ENCODE measurements at regions not wholly inside any gene's neighbourhood (a gene's known extent, or its start where the extent isn't known, plus 50 kb on each side); places are given as distances from the start of the nearest gene placed in this dataset.

- no peak for DNase-seq (ENCODE audit: low spot score)
- peaks cover 4% of the 10 kb centered on the region; the same call in 1 of the 3 replicates for H3K4me1 Mint-ChIP-seq
- no peaks in the 10 kb centered on the region for H4K20me1 ChIP-seq (replicated peaks; ENCODE audit: insufficient read depth)
- TF ChIP-seq POLR2AphosphoS5 (IDR thresholded peaks at IDR 0.05; ENCODE audit: low read depth) (no peak), EZH2 (IDR thresholded peaks at IDR 0.05; ENCODE audit: low read depth, unreplicated experiment) (no peak), CREB1 (CRISPR knock-in tag; IDR thresholded peaks at IDR 0.05; ENCODE audit: low read depth) (no peak), EZH2phosphoT487 (IDR thresholded peaks at IDR 0.05; ENCODE audit: unreplicated experiment) (no peak), JUNB (IDR thresholded peaks at IDR 0.05; ENCODE audit: unreplicated experiment) (no peak), STAT1 (IDR thresholded peaks at IDR 0.05; ENCODE audit: unreplicated experiment) (no peak)
- TF ChIP-seq, protein P1, sequence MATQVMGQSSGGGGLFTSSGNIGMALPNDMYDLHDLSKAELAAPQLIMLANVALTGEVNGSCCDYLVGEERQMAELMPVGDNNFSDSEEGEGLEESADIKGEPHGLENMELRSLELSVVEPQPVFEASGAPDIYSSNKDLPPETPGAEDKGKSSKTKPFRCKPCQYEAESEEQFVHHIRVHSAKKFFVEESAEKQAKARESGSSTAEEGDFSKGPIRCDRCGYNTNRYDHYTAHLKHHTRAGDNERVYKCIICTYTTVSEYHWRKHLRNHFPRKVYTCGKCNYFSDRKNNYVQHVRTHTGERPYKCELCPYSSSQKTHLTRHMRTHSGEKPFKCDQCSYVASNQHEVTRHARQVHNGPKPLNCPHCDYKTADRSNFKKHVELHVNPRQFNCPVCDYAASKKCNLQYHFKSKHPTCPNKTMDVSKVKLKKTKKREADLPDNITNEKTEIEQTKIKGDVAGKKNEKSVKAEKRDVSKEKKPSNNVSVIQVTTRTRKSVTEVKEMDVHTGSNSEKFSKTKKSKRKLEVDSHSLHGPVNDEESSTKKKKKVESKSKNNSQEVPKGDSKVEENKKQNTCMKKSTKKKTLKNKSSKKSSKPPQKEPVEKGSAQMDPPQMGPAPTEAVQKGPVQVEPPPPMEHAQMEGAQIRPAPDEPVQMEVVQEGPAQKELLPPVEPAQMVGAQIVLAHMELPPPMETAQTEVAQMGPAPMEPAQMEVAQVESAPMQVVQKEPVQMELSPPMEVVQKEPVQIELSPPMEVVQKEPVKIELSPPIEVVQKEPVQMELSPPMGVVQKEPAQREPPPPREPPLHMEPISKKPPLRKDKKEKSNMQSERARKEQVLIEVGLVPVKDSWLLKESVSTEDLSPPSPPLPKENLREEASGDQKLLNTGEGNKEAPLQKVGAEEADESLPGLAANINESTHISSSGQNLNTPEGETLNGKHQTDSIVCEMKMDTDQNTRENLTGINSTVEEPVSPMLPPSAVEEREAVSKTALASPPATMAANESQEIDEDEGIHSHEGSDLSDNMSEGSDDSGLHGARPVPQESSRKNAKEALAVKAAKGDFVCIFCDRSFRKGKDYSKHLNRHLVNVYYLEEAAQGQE (IDR thresholded peaks at IDR 0.05; ENCODE audit: unreplicated experiment) = no peak
- TF ChIP-seq, protein P2, sequence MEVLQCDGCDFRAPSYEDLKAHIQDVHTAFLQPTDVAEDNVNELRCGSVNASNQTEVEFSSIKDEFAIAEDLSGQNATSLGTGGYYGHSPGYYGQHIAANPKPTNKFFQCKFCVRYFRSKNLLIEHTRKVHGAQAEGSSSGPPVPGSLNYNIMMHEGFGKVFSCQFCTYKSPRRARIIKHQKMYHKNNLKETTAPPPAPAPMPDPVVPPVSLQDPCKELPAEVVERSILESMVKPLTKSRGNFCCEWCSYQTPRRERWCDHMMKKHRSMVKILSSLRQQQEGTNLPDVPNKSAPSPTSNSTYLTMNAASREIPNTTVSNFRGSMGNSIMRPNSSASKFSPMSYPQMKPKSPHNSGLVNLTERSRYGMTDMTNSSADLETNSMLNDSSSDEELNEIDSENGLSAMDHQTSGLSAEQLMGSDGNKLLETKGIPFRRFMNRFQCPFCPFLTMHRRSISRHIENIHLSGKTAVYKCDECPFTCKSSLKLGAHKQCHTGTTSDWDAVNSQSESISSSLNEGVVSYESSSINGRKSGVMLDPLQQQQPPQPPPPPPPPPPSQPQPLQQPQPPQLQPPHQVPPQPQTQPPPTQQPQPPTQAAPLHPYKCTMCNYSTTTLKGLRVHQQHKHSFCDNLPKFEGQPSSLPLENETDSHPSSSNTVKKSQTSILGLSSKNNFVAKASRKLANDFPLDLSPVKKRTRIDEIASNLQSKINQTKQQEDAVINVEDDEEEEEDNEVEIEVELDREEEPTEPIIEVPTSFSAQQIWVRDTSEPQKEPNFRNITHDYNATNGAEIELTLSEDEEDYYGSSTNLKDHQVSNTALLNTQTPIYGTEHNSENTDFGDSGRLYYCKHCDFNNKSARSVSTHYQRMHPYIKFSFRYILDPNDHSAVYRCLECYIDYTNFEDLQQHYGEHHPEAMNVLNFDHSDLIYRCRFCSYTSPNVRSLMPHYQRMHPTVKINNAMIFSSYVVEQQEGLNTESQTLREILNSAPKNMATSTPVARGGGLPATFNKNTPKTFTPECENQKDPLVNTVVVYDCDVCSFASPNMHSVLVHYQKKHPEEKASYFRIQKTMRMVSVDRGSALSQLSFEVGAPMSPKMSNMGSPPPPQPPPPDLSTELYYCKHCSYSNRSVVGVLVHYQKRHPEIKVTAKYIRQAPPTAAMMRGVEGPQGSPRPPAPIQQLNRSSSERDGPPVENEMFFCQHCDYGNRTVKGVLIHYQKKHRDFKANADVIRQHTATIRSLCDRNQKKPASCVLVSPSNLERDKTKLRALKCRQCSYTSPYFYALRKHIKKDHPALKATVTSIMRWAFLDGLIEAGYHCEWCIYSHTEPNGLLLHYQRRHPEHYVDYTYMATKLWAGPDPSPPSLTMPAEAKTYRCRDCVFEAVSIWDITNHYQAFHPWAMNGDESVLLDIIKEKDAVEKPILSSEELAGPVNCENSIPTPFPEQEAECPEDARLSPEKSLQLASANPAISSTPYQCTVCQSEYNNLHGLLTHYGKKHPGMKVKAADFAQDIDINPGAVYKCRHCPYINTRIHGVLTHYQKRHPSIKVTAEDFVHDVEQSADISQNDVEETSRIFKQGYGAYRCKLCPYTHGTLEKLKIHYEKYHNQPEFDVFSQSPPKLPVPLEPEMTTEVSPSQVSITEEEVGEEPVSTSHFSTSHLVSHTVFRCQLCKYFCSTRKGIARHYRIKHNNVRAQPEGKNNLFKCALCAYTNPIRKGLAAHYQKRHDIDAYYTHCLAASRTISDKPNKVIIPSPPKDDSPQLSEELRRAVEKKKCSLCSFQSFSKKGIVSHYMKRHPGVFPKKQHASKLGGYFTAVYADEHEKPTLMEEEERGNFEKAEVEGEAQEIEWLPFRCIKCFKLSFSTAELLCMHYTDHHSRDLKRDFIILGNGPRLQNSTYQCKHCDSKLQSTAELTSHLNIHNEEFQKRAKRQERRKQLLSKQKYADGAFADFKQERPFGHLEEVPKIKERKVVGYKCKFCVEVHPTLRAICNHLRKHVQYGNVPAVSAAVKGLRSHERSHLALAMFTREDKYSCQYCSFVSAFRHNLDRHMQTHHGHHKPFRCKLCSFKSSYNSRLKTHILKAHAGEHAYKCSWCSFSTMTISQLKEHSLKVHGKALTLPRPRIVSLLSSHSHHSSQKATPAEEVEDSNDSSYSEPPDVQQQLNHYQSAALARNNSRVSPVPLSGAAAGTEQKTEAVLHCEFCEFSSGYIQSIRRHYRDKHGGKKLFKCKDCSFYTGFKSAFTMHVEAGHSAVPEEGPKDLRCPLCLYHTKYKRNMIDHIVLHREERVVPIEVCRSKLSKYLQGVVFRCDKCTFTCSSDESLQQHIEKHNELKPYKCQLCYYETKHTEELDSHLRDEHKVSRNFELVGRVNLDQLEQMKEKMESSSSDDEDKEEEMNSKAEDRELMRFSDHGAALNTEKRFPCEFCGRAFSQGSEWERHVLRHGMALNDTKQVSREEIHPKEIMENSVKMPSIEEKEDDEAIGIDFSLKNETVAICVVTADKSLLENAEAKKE (CRISPR knock-in tag; IDR thresholded peaks at IDR 0.05) = no peak
- TF ChIP-seq, protein P3, sequence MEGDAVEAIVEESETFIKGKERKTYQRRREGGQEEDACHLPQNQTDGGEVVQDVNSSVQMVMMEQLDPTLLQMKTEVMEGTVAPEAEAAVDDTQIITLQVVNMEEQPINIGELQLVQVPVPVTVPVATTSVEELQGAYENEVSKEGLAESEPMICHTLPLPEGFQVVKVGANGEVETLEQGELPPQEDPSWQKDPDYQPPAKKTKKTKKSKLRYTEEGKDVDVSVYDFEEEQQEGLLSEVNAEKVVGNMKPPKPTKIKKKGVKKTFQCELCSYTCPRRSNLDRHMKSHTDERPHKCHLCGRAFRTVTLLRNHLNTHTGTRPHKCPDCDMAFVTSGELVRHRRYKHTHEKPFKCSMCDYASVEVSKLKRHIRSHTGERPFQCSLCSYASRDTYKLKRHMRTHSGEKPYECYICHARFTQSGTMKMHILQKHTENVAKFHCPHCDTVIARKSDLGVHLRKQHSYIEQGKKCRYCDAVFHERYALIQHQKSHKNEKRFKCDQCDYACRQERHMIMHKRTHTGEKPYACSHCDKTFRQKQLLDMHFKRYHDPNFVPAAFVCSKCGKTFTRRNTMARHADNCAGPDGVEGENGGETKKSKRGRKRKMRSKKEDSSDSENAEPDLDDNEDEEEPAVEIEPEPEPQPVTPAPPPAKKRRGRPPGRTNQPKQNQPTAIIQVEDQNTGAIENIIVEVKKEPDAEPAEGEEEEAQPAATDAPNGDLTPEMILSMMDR (conservative IDR thresholded peaks at IDR 0.05; ENCODE audit: low read depth in 2 of 2) = no peak
- H3K27me3 ChIP-seq (ENCODE audit: insufficient read depth) = no peaks in the 10 kb centered on the region
- H3K4me2 ChIP-seq = no peak overlapping the region
- H3K27ac Mint-ChIP-seq = no peak overlapping the region
- no peak overlapping the region for H3K4me3 ChIP-seq
- H3K9me3 Mint-ChIP-seq = no peaks in the 10 kb centered on the region
- no peaks in the 10 kb centered on the region for H3K36me3 ChIP-seq (ENCODE audit: insufficient read depth)
- H3K27me3 Mint-ChIP-seq (ENCODE audit: insufficient read depth, low read depth, poor library complexity) = no peaks in the 10 kb centered on the region
- no peak overlapping the region for H3K4me3 Mint-ChIP-seq
- no peak overlapping the region for H2AFZ ChIP-seq
- H3K4me1 ChIP-seq (ENCODE audit: insufficient read depth) = no peaks in the 10 kb centered on the region
- no peaks in the 10 kb centered on the region for H3K79me2 ChIP-seq (replicated peaks; ENCODE audit: insufficient read depth)
- H3F3A ChIP-seq (replicated peaks; ENCODE audit: low read depth) = no peaks in the 10 kb centered on the region
- H3K9me2 ChIP-seq (ENCODE audit: insufficient read depth) = no peaks in the 10 kb centered on the region
- no peak overlapping the region for H3K27ac ChIP-seq (ENCODE audit: low read depth)
- no peaks in the 10 kb centered on the region for H3K36me3 Mint-ChIP-seq (ENCODE audit: low read depth)
- ATAC-seq = no peak
Measured at GRCh38 chr17:70772761-70773160, 603.4 kb downstream of the KCNJ2 start.

Measured in GM23338 (cell line).